Vagina (tissue), 2 donors: ENCODE measurements at regions not wholly inside any gene's neighbourhood (a gene's known extent, or its start where the extent isn't known, plus 50 kb on each side); places are given as distances from the start of the nearest gene placed in this dataset.
"Not testable (repeated sequence)": the region's sequence is repeated elsewhere in the genome, so short reads cannot be mapped to it uniquely, and the experiment has no call there.

Experiments used
- POLR2A ChIP-seq, 2 donors: fragments of 450-650 bp; IDR thresholded peaks; one replicate each; pipeline ENCODE4 v1.6.1; 2017; ENCODE audit warnings: antibody characterized with exemption in 2 of 2, mild to moderate bottlenecking in 2 of 2, moderate library complexity in 2 of 2
- POLR2AphosphoS5 ChIP-seq, 2 donors: sonication (generic); formaldehyde crosslinking; IDR thresholded peaks; one replicate each; pipeline ENCODE4 v1.9.0; 2017; ENCODE audit warnings: antibody characterized with exemption in 2 of 2, mild to moderate bottlenecking in 2 of 2, low read depth in 1 of 2; ENCODE audit not compliant: insufficient read depth in 1 of 2
- TF ChIP-seq, protein P1 (sequence below), 3 experiments: fragments of 450-650 bp in 2 of 3; fragments of 200-600 bp in 1 of 3; sonication (generic) in 1 of 3; IDR thresholded peaks; one replicate each; pipeline ENCODE4 v1.5.1; 2017 to 2019; ENCODE audit warnings: antibody characterized with exemption in 3 of 3, mild to moderate bottlenecking in 2 of 3, moderate library complexity in 2 of 3

DNA sequence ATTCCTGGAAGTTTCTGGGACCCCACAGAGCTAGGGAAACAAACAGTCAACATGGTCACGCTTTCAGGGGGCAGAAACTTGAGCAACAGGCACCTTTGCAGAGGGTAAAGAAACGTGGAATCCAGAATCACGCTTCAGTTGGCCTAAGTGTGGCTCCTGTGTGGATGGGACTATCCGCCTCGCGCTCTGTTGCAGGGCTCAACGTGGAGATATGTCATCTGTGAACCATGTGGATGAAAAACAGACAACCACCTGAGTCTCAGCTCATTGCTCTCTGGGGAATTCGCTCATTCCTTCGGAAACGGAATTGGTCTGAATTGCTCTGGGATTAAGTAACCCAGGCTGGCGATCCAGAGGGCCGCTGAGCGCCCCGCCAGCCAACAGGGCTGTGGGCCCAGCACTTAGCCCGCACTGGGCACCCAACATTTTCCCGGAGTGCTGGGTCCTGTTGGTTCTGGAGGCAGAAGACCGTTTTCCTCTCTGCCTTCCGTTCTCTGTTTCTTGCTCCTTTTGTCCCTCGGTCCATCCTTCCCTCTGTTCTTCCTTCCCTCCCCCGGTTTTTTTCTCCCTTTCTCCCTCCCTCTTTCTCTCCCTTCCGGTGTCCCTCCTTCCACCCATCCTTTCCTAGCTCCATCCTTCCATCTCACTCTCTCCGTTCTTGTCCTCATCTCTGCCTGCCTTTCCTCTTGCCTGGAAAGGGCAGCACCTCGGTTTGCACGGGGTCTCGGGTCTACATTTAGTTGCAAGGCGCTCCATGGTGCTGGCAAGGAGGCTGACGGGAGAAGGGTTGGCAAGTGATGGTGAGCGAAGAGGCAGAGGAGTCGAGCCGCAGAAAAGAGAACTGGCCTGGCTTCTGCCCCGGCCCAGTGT, 1379.8 kb upstream of the DEFB115 start:
- TF ChIP-seq, protein P1, sequence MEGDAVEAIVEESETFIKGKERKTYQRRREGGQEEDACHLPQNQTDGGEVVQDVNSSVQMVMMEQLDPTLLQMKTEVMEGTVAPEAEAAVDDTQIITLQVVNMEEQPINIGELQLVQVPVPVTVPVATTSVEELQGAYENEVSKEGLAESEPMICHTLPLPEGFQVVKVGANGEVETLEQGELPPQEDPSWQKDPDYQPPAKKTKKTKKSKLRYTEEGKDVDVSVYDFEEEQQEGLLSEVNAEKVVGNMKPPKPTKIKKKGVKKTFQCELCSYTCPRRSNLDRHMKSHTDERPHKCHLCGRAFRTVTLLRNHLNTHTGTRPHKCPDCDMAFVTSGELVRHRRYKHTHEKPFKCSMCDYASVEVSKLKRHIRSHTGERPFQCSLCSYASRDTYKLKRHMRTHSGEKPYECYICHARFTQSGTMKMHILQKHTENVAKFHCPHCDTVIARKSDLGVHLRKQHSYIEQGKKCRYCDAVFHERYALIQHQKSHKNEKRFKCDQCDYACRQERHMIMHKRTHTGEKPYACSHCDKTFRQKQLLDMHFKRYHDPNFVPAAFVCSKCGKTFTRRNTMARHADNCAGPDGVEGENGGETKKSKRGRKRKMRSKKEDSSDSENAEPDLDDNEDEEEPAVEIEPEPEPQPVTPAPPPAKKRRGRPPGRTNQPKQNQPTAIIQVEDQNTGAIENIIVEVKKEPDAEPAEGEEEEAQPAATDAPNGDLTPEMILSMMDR (IDR thresholded peaks at IDR 0.05): not testable (repeated sequence)
- TF ChIP-seq POLR2A (IDR thresholded peaks at IDR 0.05); POLR2AphosphoS5 (IDR thresholded peaks at IDR 0.05; ENCODE audit: insufficient read depth in 1 of 2, low read depth in 1 of 2): not testable (repeated sequence)
